ENCODE measurements at regions not wholly inside any gene's neighbourhood (a gene's known extent, or its start where the extent isn't known, plus 50 kb on each side); places are given as distances from the start of the nearest gene placed in this dataset.

- POLR2A ChIA-PET = no interaction called here
- Histone ChIP-seq H3K27ac (ENCODE audit: extremely low read depth, low read depth, low read length) (no peak overlapping the region), H3K9me3 (ENCODE audit: control insufficient read depth, insufficient read depth, low read depth, low read length) (no peaks in the 10 kb centered on the region), H3K4me3 (ENCODE audit: low read depth, low read length) (no peak overlapping the region), H3K4me1 (ENCODE audit: control insufficient read depth, insufficient read depth, low read length) (no peaks in the 10 kb centered on the region), H3K36me3 (ENCODE audit: control insufficient read depth in 2 of 2, insufficient read depth in 1 of 2, low read length in 2 of 2) (no peaks in the 10 kb centered on the region)
- CTCF ChIA-PET = no interaction called here
- TF ChIP-seq ZNF354C (tag by site-specific recombination; IDR thresholded peaks at IDR 0.05; ENCODE audit: borderline replicate concordance, low read depth) (no peak), OVOL3 (tag by site-specific recombination; IDR thresholded peaks at IDR 0.05) (no peak), ZNF366 (tag by site-specific recombination; conservative IDR thresholded peaks at IDR 0.05) (no peak)
Observed at GRCh38 chr5:4772591-4772990, 367.5 kb upstream of the ADAMTS16 start.

- H3K9me3 ChIP-seq (ENCODE audit: control insufficient read depth, insufficient read depth, low read depth, low read length) = no peaks in the 10 kb centered on the region
- H3K27ac ChIP-seq (ENCODE audit: extremely low read depth, low read depth, low read length) = no peak overlapping the region
- TF ChIP-seq ZNF624 (tag by site-specific recombination; IDR thresholded peaks at IDR 0.05) (no peak), KLF17 (tag by site-specific recombination; IDR thresholded peaks at IDR 0.05) (no peak), ZSCAN5A (tag by site-specific recombination; IDR thresholded peaks at IDR 0.05) (no peak), ZFP41 (tag by site-specific recombination; IDR thresholded peaks at IDR 0.05; ENCODE audit: borderline replicate concordance) (no peak)
- H3K36me3 ChIP-seq (ENCODE audit: control insufficient read depth in 2 of 2, insufficient read depth in 1 of 2, low read length in 2 of 2) = no peaks in the 10 kb centered on the region
- CTCF ChIA-PET = no interaction called here
- no peak overlapping the region for H3K4me3 ChIP-seq (ENCODE audit: low read depth, low read length)
- no peaks in the 10 kb centered on the region for H3K4me1 ChIP-seq (ENCODE audit: control insufficient read depth, insufficient read depth, low read length)
- POLR2A ChIA-PET = no interaction called here
Observed at GRCh38 chr5:4773827-4774317, 366.3 kb upstream of the ADAMTS16 start.

- Histone ChIP-seq H3K36me3 (ENCODE audit: control insufficient read depth in 2 of 2, insufficient read depth in 1 of 2, low read length in 2 of 2) (no peaks in the 10 kb centered on the region), H3K4me1 (ENCODE audit: control insufficient read depth, insufficient read depth, low read length) (no peaks in the 10 kb centered on the region), H3K9me3 (ENCODE audit: control insufficient read depth, insufficient read depth, low read depth, low read length) (no peaks in the 10 kb centered on the region), H3K27ac (ENCODE audit: extremely low read depth, low read depth, low read length) (no peak overlapping the region), H3K4me3 (ENCODE audit: low read depth, low read length) (no peak overlapping the region)
- TF ChIP-seq ZSCAN16 (tag by site-specific recombination; IDR thresholded peaks at IDR 0.05) = no peak
- TF ChIP-seq ZFP69B (tag by site-specific recombination; IDR thresholded peaks at IDR 0.05) = no peak
- POLR2A ChIA-PET = no interaction called here
- CTCF ChIA-PET = no interaction called here
Observed at GRCh38 chr5:4777435-4777834, 362.7 kb upstream of the ADAMTS16 start.

GRCh38 chr5:4780633-4781032 lies 359.5 kb upstream of the ADAMTS16 start:
- Histone ChIP-seq H3K36me3 (ENCODE audit: control insufficient read depth in 2 of 2, insufficient read depth in 1 of 2, low read length in 2 of 2) (no peaks in the 10 kb centered on the region), H3K4me1 (ENCODE audit: control insufficient read depth, insufficient read depth, low read length) (no peaks in the 10 kb centered on the region), H3K9me3 (ENCODE audit: control insufficient read depth, insufficient read depth, low read depth, low read length) (no peaks in the 10 kb centered on the region), H3K4me3 (ENCODE audit: low read depth, low read length) (no peak overlapping the region), H3K27ac (ENCODE audit: extremely low read depth, low read depth, low read length) (no peak overlapping the region)
- CTCF ChIA-PET = interaction anchor here (0.6 to 0.8 kb wide), 3 partner anchors 43 to 240 kb away, joined by 3 to 4 read pairs (median 3); no protein-coding TSS in a partner anchor
- POLR2A ChIA-PET = no interaction called here
- TF ChIP-seq OVOL3 (tag by site-specific recombination; IDR thresholded peaks at IDR 0.05) (no peak), ZBTB6 (tag by site-specific recombination; IDR thresholded peaks at IDR 0.05) (no peak), AEBP2 (tag by site-specific recombination; IDR thresholded peaks at IDR 0.05; ENCODE audit: borderline replicate concordance) (no peak), CTCF (tag by site-specific recombination; IDR thresholded peaks at IDR 0.05) (no peak), HOXA7 (CRISPR knock-in tag; IDR thresholded peaks at IDR 0.05; ENCODE audit: borderline replicate concordance) (no peak)
